ENCODE measurements at regions not wholly inside any gene's neighbourhood (a gene's known extent, or its start where the extent isn't known, plus 50 kb on each side); places are given as distances from the start of the nearest gene placed in this dataset.

GRCh38 chr15:81475471-81475870, 101.5 kb upstream of the TMC3 start:
- DNase-seq (ENCODE audit: low spot score), result no peak
- Mint-ChIP-seq H3K27me3 (ENCODE audit: low read depth) (no peaks in the 10 kb centered on the region), H3K4me1 (ENCODE audit: low read depth) (peaks cover 3% of the 10 kb centered on the region), H3K4me3 (ENCODE audit: unreplicated experiment) (no peak overlapping the region), H3K36me3 (ENCODE audit: low read depth) (no peaks in the 10 kb centered on the region), H3K27ac (ENCODE audit: unreplicated experiment) (no peak overlapping the region), H3K9me3 (ENCODE audit: low read depth) (no peaks in the 10 kb centered on the region)
- TF ChIP-seq, protein P1, sequence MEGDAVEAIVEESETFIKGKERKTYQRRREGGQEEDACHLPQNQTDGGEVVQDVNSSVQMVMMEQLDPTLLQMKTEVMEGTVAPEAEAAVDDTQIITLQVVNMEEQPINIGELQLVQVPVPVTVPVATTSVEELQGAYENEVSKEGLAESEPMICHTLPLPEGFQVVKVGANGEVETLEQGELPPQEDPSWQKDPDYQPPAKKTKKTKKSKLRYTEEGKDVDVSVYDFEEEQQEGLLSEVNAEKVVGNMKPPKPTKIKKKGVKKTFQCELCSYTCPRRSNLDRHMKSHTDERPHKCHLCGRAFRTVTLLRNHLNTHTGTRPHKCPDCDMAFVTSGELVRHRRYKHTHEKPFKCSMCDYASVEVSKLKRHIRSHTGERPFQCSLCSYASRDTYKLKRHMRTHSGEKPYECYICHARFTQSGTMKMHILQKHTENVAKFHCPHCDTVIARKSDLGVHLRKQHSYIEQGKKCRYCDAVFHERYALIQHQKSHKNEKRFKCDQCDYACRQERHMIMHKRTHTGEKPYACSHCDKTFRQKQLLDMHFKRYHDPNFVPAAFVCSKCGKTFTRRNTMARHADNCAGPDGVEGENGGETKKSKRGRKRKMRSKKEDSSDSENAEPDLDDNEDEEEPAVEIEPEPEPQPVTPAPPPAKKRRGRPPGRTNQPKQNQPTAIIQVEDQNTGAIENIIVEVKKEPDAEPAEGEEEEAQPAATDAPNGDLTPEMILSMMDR (IDR thresholded peaks at IDR 0.05), result no peak

- DNase-seq (ENCODE audit: low spot score), result no peak
- no peaks in the 10 kb centered on the region for H3K27me3 Mint-ChIP-seq (ENCODE audit: low read depth)
- H3K27ac Mint-ChIP-seq (ENCODE audit: unreplicated experiment), result no peak overlapping the region
- no peaks in the 10 kb centered on the region for H3K36me3 Mint-ChIP-seq (ENCODE audit: low read depth)
- no peak overlapping the region for H3K4me3 Mint-ChIP-seq (ENCODE audit: unreplicated experiment)
- H3K9me3 Mint-ChIP-seq (ENCODE audit: low read depth), result no peaks in the 10 kb centered on the region
- TF ChIP-seq, protein P1 (IDR thresholded peaks at IDR 0.05), result no peak
- peaks cover 3% of the 10 kb centered on the region for H3K4me1 Mint-ChIP-seq (ENCODE audit: low read depth)
Measured at GRCh38 chr15:81473946-81474345, 99.9 kb upstream of the TMC3 start.

- H3K27me3 Mint-ChIP-seq (ENCODE audit: low read depth), result no peaks in the 10 kb centered on the region
- H3K4me1 Mint-ChIP-seq (ENCODE audit: low read depth), result peaks cover 3% of the 10 kb centered on the region
- DNase-seq (ENCODE audit: low spot score), result no peak
- H3K9me3 Mint-ChIP-seq (ENCODE audit: low read depth), result no peaks in the 10 kb centered on the region
- H3K27ac Mint-ChIP-seq (ENCODE audit: unreplicated experiment), result no peak overlapping the region
- TF ChIP-seq, protein P1 (IDR thresholded peaks at IDR 0.05), result no peak
- no peak overlapping the region for H3K4me3 Mint-ChIP-seq (ENCODE audit: unreplicated experiment)
- H3K36me3 Mint-ChIP-seq (ENCODE audit: low read depth), result no peaks in the 10 kb centered on the region
Measured at GRCh38 chr15:81473177-81473576, 99.2 kb upstream of the TMC3 start.

GRCh38 chr15:81471151-81471550, 97.1 kb upstream of the TMC3 start:
- no peak overlapping the region for H3K4me3 Mint-ChIP-seq (ENCODE audit: unreplicated experiment)
- H3K27ac Mint-ChIP-seq (ENCODE audit: unreplicated experiment), result no peak overlapping the region
- H3K27me3 Mint-ChIP-seq (ENCODE audit: low read depth), result no peaks in the 10 kb centered on the region
- peaks cover 3% of the 10 kb centered on the region for H3K4me1 Mint-ChIP-seq (ENCODE audit: low read depth)
- TF ChIP-seq, protein P1 (IDR thresholded peaks at IDR 0.05), result no peak
- H3K36me3 Mint-ChIP-seq (ENCODE audit: low read depth), result no peaks in the 10 kb centered on the region
- H3K9me3 Mint-ChIP-seq (ENCODE audit: low read depth), result peaks cover 3% of the 10 kb centered on the region
- no peak for DNase-seq (ENCODE audit: low spot score)

GRCh38 chr15:81469154-81469553, 95.1 kb upstream of the TMC3 start:
- no peak overlapping the region for H3K27ac Mint-ChIP-seq (ENCODE audit: unreplicated experiment)
- no peaks in the 10 kb centered on the region for H3K27me3 Mint-ChIP-seq (ENCODE audit: low read depth)
- H3K4me1 Mint-ChIP-seq (ENCODE audit: low read depth), result no peaks in the 10 kb centered on the region
- H3K36me3 Mint-ChIP-seq (ENCODE audit: low read depth), result peaks cover 3% of the 10 kb centered on the region
- no peak overlapping the region for H3K4me3 Mint-ChIP-seq (ENCODE audit: unreplicated experiment)
- TF ChIP-seq, protein P1 (IDR thresholded peaks at IDR 0.05), result no peak
- H3K9me3 Mint-ChIP-seq (ENCODE audit: low read depth), result peaks cover 18% of the 10 kb centered on the region
- DNase-seq (ENCODE audit: low spot score), result no peak

All from chondrocyte (in vitro differentiated cells).